Liver (tissue), 8 donors: ENCODE measurements at regions not wholly inside any gene's neighbourhood (a gene's known extent, or its start where the extent isn't known, plus 50 kb on each side); places are given as distances from the start of the nearest gene placed in this dataset.

Experiments used
- DNase-seq: peaks from one replicate; pipeline ENCODE4 v3.0.0-alpha.2; 2017; ENCODE audit warnings: low spot score
- H3K27ac ChIP-seq, 2 donors: one replicate each; pipeline ENCODE4 v1.7.0; 2013; ENCODE audit warnings: inconsistent platforms in 2 of 2, low read length in 2 of 2, control low read depth in 1 of 2, low read depth in 1 of 2, mild to moderate bottlenecking in 1 of 2
- H3K27me3 ChIP-seq, 4 donors: one replicate each; pipeline versions ENCODE4 v1.6.1 to v1.7.0; 2013; ENCODE audit warnings: low read length in 3 of 4, inconsistent platforms in 1 of 4, mild to moderate bottlenecking in 1 of 4, moderate library complexity in 1 of 4; ENCODE audit not compliant: control insufficient read depth in 4 of 4, insufficient read depth in 4 of 4
- H3K36me3 ChIP-seq, 4 donors: one replicate each; pipeline versions ENCODE4 v1.6.1 to v1.7.0; 2013; ENCODE audit warnings: low read length in 3 of 4, mild to moderate bottlenecking in 3 of 4, low read depth in 1 of 4, moderate library complexity in 1 of 4; ENCODE audit not compliant: control insufficient read depth in 4 of 4, insufficient read depth in 3 of 4
- H3K4me1 ChIP-seq, 4 donors: one replicate each; pipeline versions ENCODE4 v1.6.1 to v1.7.0; 2013; ENCODE audit warnings: low read length in 3 of 4, mild to moderate bottlenecking in 3 of 4, moderate library complexity in 1 of 4; ENCODE audit not compliant: control insufficient read depth in 4 of 4, insufficient read depth in 4 of 4
- H3K4me3 ChIP-seq, 3 donors: one replicate each; pipeline versions ENCODE4 v1.6.1 to v1.7.0; 2013; ENCODE audit warnings: low read length in 3 of 3, control low read depth in 1 of 3, low read depth in 1 of 3, mild to moderate bottlenecking in 1 of 3
- H3K9ac ChIP-seq, 2 donors: one replicate each; pipeline ENCODE4 v1.7.0; 2013; ENCODE audit warnings: low read length in 2 of 2, mild to moderate bottlenecking in 2 of 2, moderate library complexity in 2 of 2, control low read depth in 1 of 2, low read depth in 1 of 2
- H3K9me3 ChIP-seq, 4 donors: one replicate each; pipeline versions ENCODE4 v1.6.1 to v1.7.0; 2013; ENCODE audit warnings: low read length in 3 of 4; ENCODE audit not compliant: control insufficient read depth in 4 of 4
- ATF3 ChIP-seq: IDR thresholded peaks from 2 replicates; pipeline ENCODE4 v1.6.1; 2016; ENCODE audit warnings: antibody characterized with exemption
- FOXA1 ChIP-seq: IDR thresholded peaks from 2 replicates; pipeline ENCODE4 v1.6.1; 2016; ENCODE audit warnings: antibody characterized with exemption
- FOXA2 ChIP-seq: IDR thresholded peaks from 2 replicates; pipeline ENCODE4 v1.6.1; 2016; ENCODE audit warnings: antibody characterized with exemption
- GABPA ChIP-seq, 2 donors: IDR thresholded peaks in 1 of 2; conservative IDR thresholded peaks in 1 of 2; 2 replicates each; pipeline ENCODE4 v1.6.1; 2016; ENCODE audit warnings: antibody characterized with exemption in 2 of 2, mild to moderate bottlenecking in 1 of 2, moderate library complexity in 1 of 2
- HNF4A ChIP-seq, 2 donors: conservative IDR thresholded peaks; 2 replicates each; pipeline ENCODE4 v1.6.1; 2016; ENCODE audit warnings: antibody characterized with exemption in 2 of 2, mild to moderate bottlenecking in 2 of 2
- HNF4G ChIP-seq: IDR thresholded peaks from 2 replicates; pipeline ENCODE4 v1.6.1; 2016; ENCODE audit warnings: antibody characterized with exemption
- RXRA ChIP-seq, 2 donors: IDR thresholded peaks; 2 replicates each; pipeline ENCODE4 v1.6.1; 2017 to 2018; ENCODE audit warnings: antibody characterized with exemption in 2 of 2, mild to moderate bottlenecking in 1 of 2
- TAF1 ChIP-seq: conservative IDR thresholded peaks from 2 replicates; pipeline ENCODE4 v1.6.1; 2016; ENCODE audit warnings: antibody characterized with exemption, mild to moderate bottlenecking
- WGBS: extraction: QIAGEN DNeasy Blood & Tissue Kit; methylation state at CpG from one replicate; pipeline ENCODE4 v1.1.7; 2013; 5-methylcytosine and 5-hydroxymethylcytosine counted together
- TF ChIP-seq, protein P1 (sequence below): IDR thresholded peaks from 2 replicates; pipeline ENCODE4 v1.6.1; 2016; ENCODE audit warnings: antibody characterized with exemption
- TF ChIP-seq, protein P2 (sequence below): IDR thresholded peaks from 2 replicates; pipeline ENCODE4 v1.6.1; 2016; ENCODE audit warnings: antibody characterized with exemption, mild to moderate bottlenecking
- TF ChIP-seq, protein P3 (sequence below): fragments of 150-350 bp; IDR thresholded peaks from 2 replicates; pipeline ENCODE4 v1.5.1; 2017; ENCODE audit warnings: improper control_type of control experiment, low read depth, low read length; ENCODE audit not compliant: missing input control
- donor health status: healthy.
- donor health status: healthy.
- donor health status: healthy.
- donor health status: healthy.
- donor health status: healthy.

GRCh38 chr13:109481040-109481439, 305.3 kb downstream of the IRS2 start:
- 91% methylated on average over 7 of the region's 7 CpGs for WGBS

DNA sequence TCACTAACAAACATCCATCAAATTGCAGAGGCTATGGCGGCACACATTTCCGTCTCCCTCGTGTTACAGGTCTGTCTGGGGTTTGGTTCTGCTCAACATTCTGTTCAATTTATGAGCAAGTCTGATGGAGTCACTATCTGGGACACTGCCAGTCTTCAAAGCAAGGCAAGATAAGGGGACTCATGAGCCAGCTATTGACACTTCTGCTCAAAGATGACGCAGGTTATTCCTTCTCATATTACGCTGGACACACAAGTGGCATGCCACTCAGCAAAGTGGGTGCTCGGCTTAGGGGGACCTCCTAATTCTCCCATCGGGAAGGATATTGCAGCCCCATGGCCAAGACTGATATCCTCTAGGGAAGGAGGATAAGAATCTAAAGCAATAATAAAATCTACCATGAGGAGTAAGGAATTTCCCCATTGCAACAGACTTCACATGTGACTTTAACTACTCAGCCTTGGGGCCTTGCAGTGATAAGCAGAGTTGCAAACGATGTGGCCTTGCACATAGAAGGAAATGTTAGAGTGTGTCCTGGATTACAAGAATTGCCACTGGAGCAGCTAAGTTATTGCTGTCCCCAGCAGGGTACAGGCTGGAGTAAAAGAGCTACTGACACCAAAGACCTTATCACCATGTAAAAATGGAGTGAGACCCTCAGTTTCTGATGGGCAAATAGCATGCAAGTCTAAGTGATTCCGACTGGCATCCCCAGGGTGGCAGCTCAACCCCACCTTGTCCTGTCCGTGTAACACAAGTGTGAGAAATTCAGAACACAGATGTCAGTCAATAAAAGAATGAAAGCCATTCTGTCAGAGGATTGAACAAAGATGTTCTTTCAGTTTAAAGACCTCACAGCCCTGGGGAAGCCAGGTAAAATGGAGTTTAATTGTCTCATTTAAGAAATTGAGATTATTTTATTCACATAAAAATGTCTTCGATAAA, 306.1 kb downstream of the IRS2 start:
- no peaks in the 10 kb centered on the region for H3K27me3 ChIP-seq
- no peak overlapping the region for H3K9ac ChIP-seq
- H3K4me3 ChIP-seq: no peak overlapping the region
- no peaks in the 10 kb centered on the region for H3K4me1 ChIP-seq
- no peaks in the 10 kb centered on the region for H3K9me3 ChIP-seq
- 82% methylated on average over 11 of the region's 11 CpGs for WGBS
- no peaks in the 10 kb centered on the region for H3K36me3 ChIP-seq
- TF ChIP-seq FOXA2: no peak
- TF ChIP-seq ATF3: no peak
- no peak for TF ChIP-seq GABPA (IDR thresholded peaks at IDR 0.05 in 1 of 2, conservative IDR thresholded peaks at IDR 0.05 in 1 of 2)
- H3K27ac ChIP-seq: no peak overlapping the region
- no peak for DNase-seq

More at GRCh38 chr13:109481040-109481439, 305.3 kb downstream of the IRS2 start:
- Histone ChIP-seq H3K9ac (no peak overlapping the region), H3K27me3 (no peaks in the 10 kb centered on the region), H3K27ac (no peak overlapping the region), H3K36me3 (no peaks in the 10 kb centered on the region), H3K9me3 (no peaks in the 10 kb centered on the region), H3K4me1 (no peaks in the 10 kb centered on the region), H3K4me3 (no peak overlapping the region)
- no peak for TF ChIP-seq HNF4A (conservative IDR thresholded peaks at IDR 0.05)
- TF ChIP-seq HNF4G: no peak
- TF ChIP-seq, protein P1, sequence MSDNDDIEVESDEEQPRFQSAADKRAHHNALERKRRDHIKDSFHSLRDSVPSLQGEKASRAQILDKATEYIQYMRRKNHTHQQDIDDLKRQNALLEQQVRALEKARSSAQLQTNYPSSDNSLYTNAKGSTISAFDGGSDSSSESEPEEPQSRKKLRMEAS: no peak
- TF ChIP-seq, protein P2, sequence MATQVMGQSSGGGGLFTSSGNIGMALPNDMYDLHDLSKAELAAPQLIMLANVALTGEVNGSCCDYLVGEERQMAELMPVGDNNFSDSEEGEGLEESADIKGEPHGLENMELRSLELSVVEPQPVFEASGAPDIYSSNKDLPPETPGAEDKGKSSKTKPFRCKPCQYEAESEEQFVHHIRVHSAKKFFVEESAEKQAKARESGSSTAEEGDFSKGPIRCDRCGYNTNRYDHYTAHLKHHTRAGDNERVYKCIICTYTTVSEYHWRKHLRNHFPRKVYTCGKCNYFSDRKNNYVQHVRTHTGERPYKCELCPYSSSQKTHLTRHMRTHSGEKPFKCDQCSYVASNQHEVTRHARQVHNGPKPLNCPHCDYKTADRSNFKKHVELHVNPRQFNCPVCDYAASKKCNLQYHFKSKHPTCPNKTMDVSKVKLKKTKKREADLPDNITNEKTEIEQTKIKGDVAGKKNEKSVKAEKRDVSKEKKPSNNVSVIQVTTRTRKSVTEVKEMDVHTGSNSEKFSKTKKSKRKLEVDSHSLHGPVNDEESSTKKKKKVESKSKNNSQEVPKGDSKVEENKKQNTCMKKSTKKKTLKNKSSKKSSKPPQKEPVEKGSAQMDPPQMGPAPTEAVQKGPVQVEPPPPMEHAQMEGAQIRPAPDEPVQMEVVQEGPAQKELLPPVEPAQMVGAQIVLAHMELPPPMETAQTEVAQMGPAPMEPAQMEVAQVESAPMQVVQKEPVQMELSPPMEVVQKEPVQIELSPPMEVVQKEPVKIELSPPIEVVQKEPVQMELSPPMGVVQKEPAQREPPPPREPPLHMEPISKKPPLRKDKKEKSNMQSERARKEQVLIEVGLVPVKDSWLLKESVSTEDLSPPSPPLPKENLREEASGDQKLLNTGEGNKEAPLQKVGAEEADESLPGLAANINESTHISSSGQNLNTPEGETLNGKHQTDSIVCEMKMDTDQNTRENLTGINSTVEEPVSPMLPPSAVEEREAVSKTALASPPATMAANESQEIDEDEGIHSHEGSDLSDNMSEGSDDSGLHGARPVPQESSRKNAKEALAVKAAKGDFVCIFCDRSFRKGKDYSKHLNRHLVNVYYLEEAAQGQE: no peak
- TF ChIP-seq TAF1: no peak
- no peak for TF ChIP-seq ATF3
- TF ChIP-seq FOXA1: no peak
- no peak for TF ChIP-seq GABPA (IDR thresholded peaks at IDR 0.05 in 1 of 2, conservative IDR thresholded peaks at IDR 0.05 in 1 of 2)
- TF ChIP-seq RXRA (IDR thresholded peaks at IDR 0.05): no peak
- TF ChIP-seq, protein P3, sequence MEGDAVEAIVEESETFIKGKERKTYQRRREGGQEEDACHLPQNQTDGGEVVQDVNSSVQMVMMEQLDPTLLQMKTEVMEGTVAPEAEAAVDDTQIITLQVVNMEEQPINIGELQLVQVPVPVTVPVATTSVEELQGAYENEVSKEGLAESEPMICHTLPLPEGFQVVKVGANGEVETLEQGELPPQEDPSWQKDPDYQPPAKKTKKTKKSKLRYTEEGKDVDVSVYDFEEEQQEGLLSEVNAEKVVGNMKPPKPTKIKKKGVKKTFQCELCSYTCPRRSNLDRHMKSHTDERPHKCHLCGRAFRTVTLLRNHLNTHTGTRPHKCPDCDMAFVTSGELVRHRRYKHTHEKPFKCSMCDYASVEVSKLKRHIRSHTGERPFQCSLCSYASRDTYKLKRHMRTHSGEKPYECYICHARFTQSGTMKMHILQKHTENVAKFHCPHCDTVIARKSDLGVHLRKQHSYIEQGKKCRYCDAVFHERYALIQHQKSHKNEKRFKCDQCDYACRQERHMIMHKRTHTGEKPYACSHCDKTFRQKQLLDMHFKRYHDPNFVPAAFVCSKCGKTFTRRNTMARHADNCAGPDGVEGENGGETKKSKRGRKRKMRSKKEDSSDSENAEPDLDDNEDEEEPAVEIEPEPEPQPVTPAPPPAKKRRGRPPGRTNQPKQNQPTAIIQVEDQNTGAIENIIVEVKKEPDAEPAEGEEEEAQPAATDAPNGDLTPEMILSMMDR: no peak
- no peak for TF ChIP-seq FOXA2
- no peak for DNase-seq
